ENCODE measurements at regions not wholly inside any gene's neighbourhood (a gene's known extent, or its start where the extent isn't known, plus 50 kb on each side); places are given as distances from the start of the nearest gene placed in this dataset.
"Not testable (repeated sequence)": the region's sequence is repeated elsewhere in the genome, so short reads cannot be mapped to it uniquely, and the experiment has no call there.

DNA sequence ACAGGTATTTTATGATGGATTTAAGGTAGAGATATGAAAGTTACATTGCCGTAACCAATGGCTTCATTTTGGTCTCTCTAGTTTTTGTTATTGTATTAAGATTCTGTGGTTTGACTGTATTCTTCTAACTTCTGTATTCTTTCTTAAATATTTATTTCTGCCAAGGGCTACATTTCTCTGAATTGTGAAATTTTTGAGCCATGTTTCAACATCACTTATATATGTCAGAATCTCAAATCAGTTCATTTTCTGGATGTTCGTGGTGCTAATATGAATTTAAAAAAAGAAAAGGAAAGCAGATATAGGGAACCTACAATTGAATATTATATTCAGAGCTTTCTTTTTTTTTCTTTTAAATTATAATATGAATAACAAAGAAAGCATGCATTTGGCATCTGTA, 142.7 kb downstream of the ANXA1 start:
- intact Hi-C loops (cut with DNase I) = no loop called here
- ATAC-seq (ENCODE audit: poor library complexity) (no peak), DNase-seq (no peak)

- DNase-seq = no peak
- no peak for ATAC-seq (ENCODE audit: poor library complexity)
- intact Hi-C loops (cut with DNase I) = no loop called here
Observed at GRCh38 chr9:73325983-73326382, 174.3 kb downstream of the ANXA1 start.

GRCh38 chr9:73327149-73327548, 175.5 kb downstream of the ANXA1 start:
- ATAC-seq (ENCODE audit: poor library complexity) = no peak
- intact Hi-C loops (cut with DNase I) = no loop called here
- DNase-seq = no peak

DNA sequence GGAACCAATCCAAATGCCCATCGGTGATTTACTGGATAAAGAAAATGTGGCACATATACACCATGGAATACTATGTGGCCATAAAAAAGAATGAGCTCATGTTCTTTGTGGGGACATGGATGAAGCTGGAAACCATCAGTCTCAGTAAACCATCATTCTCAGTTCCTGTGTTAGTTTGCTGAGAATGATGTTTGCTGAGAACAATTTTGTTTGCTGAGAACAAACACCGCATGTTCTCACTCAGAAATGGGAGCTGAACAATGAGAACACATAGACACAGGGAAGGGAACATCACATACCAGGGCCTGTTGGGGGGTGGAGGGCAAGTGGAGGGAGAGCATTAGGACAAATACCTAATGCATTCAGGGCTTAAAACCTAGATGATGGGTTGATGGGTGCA, 185.5 kb downstream of the ANXA1 start:
- not testable (repeated sequence) for ATAC-seq (ENCODE audit: poor library complexity); DNase-seq

DNA sequence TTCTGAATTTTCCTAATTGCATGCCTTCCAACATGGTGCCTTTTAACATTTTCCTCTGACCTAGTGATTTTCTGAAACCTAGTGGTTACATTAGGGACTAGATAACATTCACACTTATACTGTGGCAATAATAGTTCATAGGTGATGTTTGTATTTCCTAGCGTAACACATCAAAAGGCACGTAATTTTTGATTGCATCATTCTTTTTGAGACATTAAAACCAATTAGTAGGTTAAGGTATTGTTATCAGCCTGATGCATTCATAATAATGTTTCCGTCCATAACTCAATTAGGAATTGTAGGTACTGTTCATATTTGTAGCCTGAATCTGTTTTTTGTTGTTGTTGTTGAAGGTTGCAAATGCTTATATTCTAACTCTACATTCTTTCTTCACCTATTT, 192.4 kb downstream of the ANXA1 start:
- intact Hi-C loops (cut with DNase I) = no loop called here
- ATAC-seq (ENCODE audit: poor library complexity) (no peak), DNase-seq (no peak)

More for the DNA sequence above, 185.5 kb downstream of the ANXA1 start:
- intact Hi-C loops (cut with DNase I) = not testable (repeated sequence)

DNA sequence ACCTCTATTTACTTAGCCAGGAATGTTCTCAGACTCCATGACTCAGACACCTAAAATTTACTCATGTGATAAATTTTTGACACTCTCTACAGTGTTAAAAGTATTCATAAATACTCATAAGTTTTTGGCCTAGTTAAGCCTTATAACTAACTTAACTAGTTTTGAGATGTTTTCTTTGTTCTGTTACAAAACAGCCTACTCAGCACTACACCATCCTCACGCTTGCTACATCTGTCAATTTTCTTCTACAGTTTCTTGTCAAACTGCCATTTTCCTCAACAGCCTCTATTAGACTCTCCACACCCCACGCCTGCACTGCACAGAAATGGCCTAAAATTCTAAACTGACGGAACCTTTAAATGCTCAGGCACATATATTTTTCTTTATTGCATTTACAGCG, 195.5 kb downstream of the ANXA1 start:
- DNase-seq (no peak), ATAC-seq (ENCODE audit: poor library complexity) (no peak)
- intact Hi-C loops (cut with DNase I) = no loop called here

GRCh38 chr9:73347720-73348119, 196.1 kb downstream of the ANXA1 start:
- intact Hi-C loops (cut with DNase I) = no loop called here
- ATAC-seq (ENCODE audit: poor library complexity) = no peak
- no peak for DNase-seq

- intact Hi-C loops (cut with DNase I) = no loop called here
- DNase-seq (no peak), ATAC-seq (ENCODE audit: poor library complexity) (no peak)
Observed at GRCh38 chr9:73348471-73348870, 196.8 kb downstream of the ANXA1 start.

- ATAC-seq (ENCODE audit: poor library complexity) = no peak
- intact Hi-C loops (cut with DNase I) = no loop called here
Observed at GRCh38 chr9:73349476-73349875, 197.8 kb downstream of the ANXA1 start.

GRCh38 chr9:73357607-73358006, 205.9 kb downstream of the ANXA1 start:
- intact Hi-C loops (cut with DNase I) = no loop called here
- DNase-seq = no peak
- no peak for ATAC-seq (ENCODE audit: poor library complexity)

More at GRCh38 chr9:73349476-73349875, 197.8 kb downstream of the ANXA1 start:
- no peak for DNase-seq

DNA sequence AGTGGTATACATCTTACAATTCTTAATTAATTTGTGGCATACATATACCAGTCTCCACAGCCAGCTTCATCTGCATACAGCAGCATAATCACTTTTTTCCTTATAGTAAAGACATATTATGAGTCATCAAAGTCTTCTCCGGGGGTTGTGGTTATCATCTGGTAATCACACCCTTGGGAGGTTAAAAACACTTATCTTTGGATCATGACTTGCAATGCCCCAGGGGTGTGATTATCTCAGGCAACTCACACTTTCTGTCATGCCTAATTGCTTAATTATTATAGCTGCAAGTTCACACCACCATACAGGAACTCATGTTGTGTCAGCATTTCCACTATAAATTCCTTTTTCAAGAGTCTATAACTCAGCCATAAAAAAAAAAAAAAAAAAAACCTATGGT, 218.4 kb downstream of the ANXA1 start:
- ATAC-seq (ENCODE audit: poor library complexity) = no peak
- no peak for DNase-seq

GRCh38 chr9:73371801-73372200, 220.1 kb downstream of the ANXA1 start:
- no peak for ATAC-seq (ENCODE audit: poor library complexity)
- no peak for DNase-seq
- intact Hi-C loops (cut with DNase I) = no loop called here

More for the DNA sequence above, 218.4 kb downstream of the ANXA1 start:
- intact Hi-C loops (cut with DNase I) = no loop called here

GRCh38 chr9:73380411-73380810, 228.7 kb downstream of the ANXA1 start:
- ATAC-seq (ENCODE audit: poor library complexity) (no peak), DNase-seq (no peak)
- intact Hi-C loops (cut with DNase I) = no loop called here

- DNase-seq = peak; percentile 22
- peak; percentile 82 for ATAC-seq (ENCODE audit: poor library complexity)
- intact Hi-C loops (cut with DNase I) = no loop called here
Observed at GRCh38 chr9:73402081-73403028, 250.7 kb downstream of the ANXA1 start.

DNA sequence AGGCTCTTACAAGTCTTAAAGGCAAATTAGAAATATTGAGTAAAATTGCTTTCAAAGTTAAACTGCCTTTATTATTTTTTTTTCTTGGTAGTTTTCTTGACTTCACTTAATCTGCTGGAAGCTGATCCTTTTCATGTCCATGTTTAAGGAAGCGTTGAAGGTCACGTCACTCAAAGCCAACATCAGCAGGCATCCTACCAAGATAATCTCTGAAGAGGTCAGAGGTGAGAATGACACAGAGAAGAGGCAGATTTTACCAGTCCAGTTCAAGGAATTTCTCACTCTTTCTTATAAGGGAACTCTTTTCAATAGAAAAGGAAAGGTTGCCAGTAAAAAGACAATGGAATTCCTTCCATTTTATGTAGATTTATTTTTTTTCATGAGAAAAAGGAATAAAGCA, 259.8 kb downstream of the ANXA1 start:
- ATAC-seq (ENCODE audit: poor library complexity) = no peak
- intact Hi-C loops (cut with DNase I) = no loop called here
- no peak for DNase-seq

GRCh38 chr9:73412874-73413273, 261.2 kb downstream of the ANXA1 start:
- intact Hi-C loops (cut with DNase I) = no loop called here
- no peak for DNase-seq
- ATAC-seq (ENCODE audit: poor library complexity) = no peak

GRCh38 chr9:73423891-73424290, 272.2 kb downstream of the ANXA1 start:
- intact Hi-C loops (cut with DNase I) = no loop called here
- DNase-seq (no peak), ATAC-seq (ENCODE audit: poor library complexity) (no peak)

DNA sequence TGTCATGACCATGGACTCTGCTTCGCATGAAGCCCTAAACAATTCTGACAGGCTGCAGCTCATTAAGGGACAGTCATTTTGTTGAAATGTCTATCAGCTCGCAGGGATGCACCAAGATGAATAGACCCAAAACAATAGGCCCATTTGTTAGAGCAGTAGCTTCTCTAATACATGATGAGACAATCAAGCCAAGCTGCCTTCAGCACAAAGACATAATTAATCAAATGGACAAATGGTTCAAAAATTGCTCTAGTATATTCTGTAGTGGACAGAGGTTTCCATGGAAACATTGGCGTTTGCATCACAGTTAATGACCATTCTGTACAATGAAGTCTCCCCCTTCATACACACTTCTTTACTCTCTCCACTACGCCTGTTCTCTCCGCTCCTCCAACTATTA, 274.6 kb downstream of the ANXA1 start:
- ATAC-seq (ENCODE audit: poor library complexity) (no peak), DNase-seq (no peak)
- intact Hi-C loops (cut with DNase I) = no loop called here

GRCh38 chr9:73434826-73435225, 283.2 kb downstream of the ANXA1 start:
- ATAC-seq (ENCODE audit: poor library complexity) (no peak), DNase-seq (no peak)
- intact Hi-C loops (cut with DNase I) = no loop called here

DNA sequence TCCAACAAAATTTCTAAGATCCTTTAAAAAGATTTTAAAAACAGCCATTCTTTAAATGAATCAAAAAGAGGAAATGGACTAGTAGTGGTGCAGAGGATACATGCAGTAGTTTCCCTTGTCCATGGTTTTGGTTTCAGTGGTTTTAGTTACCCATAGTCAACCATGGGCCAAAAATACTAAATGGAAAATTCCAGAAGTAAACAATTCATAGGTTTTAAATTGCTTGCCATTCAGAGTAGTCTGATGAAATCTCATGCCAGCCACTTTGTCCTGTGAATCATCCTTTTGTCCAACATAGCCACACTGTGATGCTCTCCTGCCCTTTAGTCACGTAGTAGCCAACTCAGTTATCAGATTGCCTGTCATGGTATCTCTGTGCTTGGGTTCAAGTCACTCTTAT, 286.1 kb downstream of the ANXA1 start:
- intact Hi-C loops (cut with DNase I) = no loop called here
- no peak for ATAC-seq (ENCODE audit: poor library complexity)
- no peak for DNase-seq

DNA sequence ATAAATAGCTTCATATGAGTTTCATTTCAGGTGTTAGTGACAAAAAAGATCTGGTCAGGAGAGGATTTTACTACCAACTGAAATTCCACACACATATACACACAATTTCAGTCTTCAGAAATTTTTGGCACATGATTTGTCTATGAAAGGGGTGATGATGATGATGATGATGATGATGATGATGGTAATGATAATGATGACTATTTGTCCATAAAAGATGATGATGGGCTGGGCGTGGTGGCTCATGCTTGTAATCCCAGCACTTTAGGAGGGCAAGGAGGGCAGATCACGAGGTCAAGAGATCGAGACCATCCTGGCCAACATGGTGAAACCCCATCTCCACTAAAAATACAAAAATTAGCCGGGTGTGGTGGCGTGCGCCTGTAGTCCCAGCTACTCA, 288.2 kb downstream of the ANXA1 start:
- intact Hi-C loops (cut with DNase I); DNase-seq; ATAC-seq (ENCODE audit: poor library complexity): not testable (repeated sequence)

Measured in Right ventricle myocardium superior (tissue), 1 donor.